Upper lobe of right lung (tissue), 1 donor: ENCODE measurements at regions not wholly inside any gene's neighbourhood (a gene's known extent, or its start where the extent isn't known, plus 50 kb on each side); places are given as distances from the start of the nearest gene placed in this dataset.

ENCODE experiments used
- ATAC-seq: fragments of 200-7000 bp; cut with Tn5 transposase; one replicate; pipeline ENCODE4 v1.9.1; 2020; ENCODE audit warnings: mild to moderate bottlenecking, moderate library complexity
- DNase-seq: peaks from one replicate; pipeline ENCODE4 v3.0.0-alpha.2; 2020
- H3K27ac ChIP-seq: fragments of 200-600 bp; one replicate; pipeline ENCODE4 v1.8.0; 2022
- H3K27me3 ChIP-seq: fragments of 200-600 bp; one replicate; pipeline ENCODE4 v1.8.0; 2022; ENCODE audit warnings: mild to moderate bottlenecking
- H3K36me3 ChIP-seq: fragments of 200-600 bp; one replicate; pipeline ENCODE4 v1.8.0; 2022
- H3K4me1 ChIP-seq: fragments of 200-600 bp; one replicate; pipeline ENCODE4 v1.8.0; 2022
- H3K4me3 ChIP-seq: fragments of 200-600 bp; one replicate; pipeline ENCODE4 v1.8.0; 2022; ENCODE audit warnings: mild to moderate bottlenecking
- H3K9me3 ChIP-seq: fragments of 200-600 bp; one replicate; pipeline ENCODE4 v1.8.0; 2022
- CTCF ChIP-seq: fragments of 200-600 bp; IDR thresholded peaks from one replicate; pipeline ENCODE4 v1.8.0; 2022; ENCODE audit warnings: antibody characterized with exemption
- intact Hi-C: fragments of 100-400 bp; cut with DNase I; formaldehyde crosslinking; loops from one replicate; pipeline ENCODE4 v1.11.0; 2022
- donor health status: DM: no; HTN: yes; CAD: no; lungs with severe emphysema.

GRCh38 chr1:101167891-101168290 is 68.9 kb upstream of the S1PR1 start:
- no peaks in the 10 kb centered on the region for H3K36me3 ChIP-seq
- DNase-seq (no peak), ATAC-seq (no peak)
- TF ChIP-seq CTCF, result no peak
- intact Hi-C loops, result no loop called here
- no peak overlapping the region for H3K27ac ChIP-seq
- H3K9me3 ChIP-seq, result no peaks in the 10 kb centered on the region
- H3K27me3 ChIP-seq, result no peaks in the 10 kb centered on the region
- no peak overlapping the region for H3K4me3 ChIP-seq
- H3K4me1 ChIP-seq, result peaks cover 10% of the 10 kb centered on the region

- Histone ChIP-seq H3K27ac (no peak overlapping the region), H3K4me1 (peaks cover 10% of the 10 kb centered on the region), H3K4me3 (no peak overlapping the region), H3K36me3 (no peaks in the 10 kb centered on the region), H3K27me3 (no peaks in the 10 kb centered on the region), H3K9me3 (no peaks in the 10 kb centered on the region)
- no peak for DNase-seq
- TF ChIP-seq CTCF, result no peak
- no peak for ATAC-seq
- intact Hi-C loops, result no loop called here
These were observed 70.2 kb upstream of the S1PR1 start for GRCh38 chr1:101166583-101167120.

- H3K9me3 ChIP-seq, result no peaks in the 10 kb centered on the region
- no peak overlapping the region for H3K27ac ChIP-seq
- H3K36me3 ChIP-seq, result no peaks in the 10 kb centered on the region
- DNase-seq (no peak), ATAC-seq (no peak)
- H3K4me1 ChIP-seq, result peaks cover 10% of the 10 kb centered on the region
- no peak overlapping the region for H3K4me3 ChIP-seq
- H3K27me3 ChIP-seq, result no peaks in the 10 kb centered on the region
- no peak for TF ChIP-seq CTCF
- intact Hi-C loops, result no loop called here
These were observed 70.9 kb upstream of the S1PR1 start for GRCh38 chr1:101165954-101166353.

GRCh38 chr1:101165532-101165931 is 71.3 kb upstream of the S1PR1 start:
- no peaks in the 10 kb centered on the region for H3K9me3 ChIP-seq
- intact Hi-C loops, result no loop called here
- H3K36me3 ChIP-seq, result no peaks in the 10 kb centered on the region
- DNase-seq, result no peak
- peak; percentile 70 for ATAC-seq
- H3K27ac ChIP-seq, result no peak overlapping the region
- TF ChIP-seq CTCF, result no peak
- no peaks in the 10 kb centered on the region for H3K27me3 ChIP-seq
- no peak overlapping the region for H3K4me3 ChIP-seq
- peaks cover 10% of the 10 kb centered on the region for H3K4me1 ChIP-seq

- no peak for DNase-seq
- Histone ChIP-seq H3K4me1 (peaks cover 10% of the 10 kb centered on the region), H3K27me3 (no peaks in the 10 kb centered on the region), H3K9me3 (no peaks in the 10 kb centered on the region), H3K4me3 (no peak overlapping the region), H3K36me3 (no peaks in the 10 kb centered on the region), H3K27ac (no peak overlapping the region)
- intact Hi-C loops, result no loop called here
- ATAC-seq, result no peak
- TF ChIP-seq CTCF, result no peak
These were observed 72.0 kb upstream of the S1PR1 start for GRCh38 chr1:101164776-101165175.
